MV-4-11 (cell line): ENCODE measurements at regions not wholly inside any gene's neighbourhood (a gene's known extent, or its start where the extent isn't known, plus 50 kb on each side); places are given as distances from the start of the nearest gene placed in this dataset.
A peak's percentile ranks its signal among the peaks of the same experiment; 100 is the strongest.
"Not testable (repeated sequence)": the region's sequence is repeated elsewhere in the genome, so short reads cannot be mapped to it uniquely, and the experiment has no call there.

Source experiments
- DNase-seq: peaks from one replicate; lab custom pipeline; 2025; lab: John Stamatoyannopoulos, UW

- DNase-seq = no peak
These were observed 85.2 kb downstream of the POLR1F start for GRCh38 chr7:19623676-19624075.

GRCh38 chr7:19621740-19622139 lies 87.1 kb downstream of the POLR1F start:
- no peak for DNase-seq

GRCh38 chr7:19620470-19620869 lies 88.4 kb downstream of the POLR1F start:
- no peak for DNase-seq

GRCh38 chr7:19619122-19619521 lies 89.7 kb downstream of the POLR1F start:
- no peak for DNase-seq

- DNase-seq = no peak
These were observed 90.9 kb downstream of the POLR1F start for GRCh38 chr7:19617901-19618300.

- no peak for DNase-seq
These were observed 98.5 kb downstream of the POLR1F start for GRCh38 chr7:19610194-19610943.

- DNase-seq = no peak
These were observed 119.4 kb downstream of the POLR1F start for GRCh38 chr7:19589446-19589845.

GRCh38 chr7:19587291-19587690 lies 121.5 kb downstream of the POLR1F start:
- DNase-seq = no peak

- no peak for DNase-seq
These were observed 123.1 kb downstream of the POLR1F start for GRCh38 chr7:19585761-19586160.

- DNase-seq = no peak
These were observed 132.8 kb downstream of the POLR1F start for GRCh38 chr7:19575909-19576557.

- no peak for DNase-seq
These were observed 134.7 kb downstream of the POLR1F start for GRCh38 chr7:19574131-19574530.

GRCh38 chr7:19572566-19572965 lies 136.3 kb downstream of the POLR1F start:
- no peak for DNase-seq

GRCh38 chr7:19567011-19567410 lies 141.8 kb downstream of the POLR1F start:
- DNase-seq = no peak

- no peak for DNase-seq
These were observed 143.2 kb downstream of the POLR1F start for GRCh38 chr7:19565602-19566001.

GRCh38 chr7:19561121-19561805 lies 147.6 kb downstream of the POLR1F start:
- DNase-seq = peak; percentile 1

GRCh38 chr7:19560111-19560883 lies 148.5 kb downstream of the POLR1F start:
- no peak for DNase-seq

- DNase-seq = no peak
These were observed 150.3 kb downstream of the POLR1F start for GRCh38 chr7:19558527-19558926.

- DNase-seq = no peak
These were observed 150.9 kb downstream of the POLR1F start for GRCh38 chr7:19557726-19558465.

GRCh38 chr7:19554581-19554980 lies 154.3 kb downstream of the POLR1F start:
- DNase-seq = no peak

GRCh38 chr7:19552576-19552975 lies 156.3 kb downstream of the POLR1F start:
- no peak for DNase-seq

- not testable (repeated sequence) for DNase-seq
These were observed 159.6 kb downstream of the POLR1F start for GRCh38 chr7:19549246-19549645.
